OCI-LY3 (cell line): ENCODE measurements at regions not wholly inside any gene's neighbourhood (a gene's known extent, or its start where the extent isn't known, plus 50 kb on each side); places are given as distances from the start of the nearest gene placed in this dataset.

Source experiments
- H2AFZ ChIP-seq: fragments of 200-600, 300-600 bp; shearing (Covaris generic); 2 replicates; pipeline ENCODE4 v1.6.0; 2014; ENCODE audit warnings: antibody characterized with exemption, low read depth, low read length
- H3K27ac ChIP-seq: fragments of 200-600, 300-600 bp; sonication (generic); 2 replicates; pipeline ENCODE4 v1.5.1; 2014; ENCODE audit warnings: mild to moderate bottlenecking, low read length, moderate library complexity, mixed read lengths
- H3K27me3 ChIP-seq: fragments of 200-600, 300-600 bp; sonication (generic); 2 replicates; pipeline ENCODE4 v1.6.1; 2014; ENCODE audit warnings: low read depth, low read length, mixed read lengths
- H3K36me3 ChIP-seq: fragments of 200-600, 300-600 bp; sonication (generic); replicated peaks from 2 replicates; pipeline ENCODE3; 2014; ENCODE audit warnings: low read depth, low read length, mixed read lengths
- H3K4me1 ChIP-seq: fragments of 300-600, 200-600 bp; sonication (generic); 2 replicates; pipeline ENCODE4 v1.6.1; 2014; ENCODE audit warnings: low read length, mixed read lengths
- H3K4me2 ChIP-seq: fragments of 200-600, 300-600 bp; sonication (generic); 2 replicates; pipeline ENCODE4 v1.6.1; 2014; ENCODE audit warnings: low read length, mixed read lengths
- H3K4me3 ChIP-seq: fragments of 300-600, 200-600 bp; sonication (generic); 2 replicates; pipeline ENCODE4 v1.5.1; 2014; ENCODE audit warnings: antibody characterized with exemption, mild to moderate bottlenecking, low read length, moderate library complexity
- H3K79me2 ChIP-seq: fragments of 300-600, 200-600 bp; shearing (Covaris generic); 2 replicates; pipeline ENCODE4 v1.6.1; 2014; ENCODE audit warnings: mild to moderate bottlenecking, low read length, mixed read lengths
- H3K9ac ChIP-seq: fragments of 300-600, 200-600 bp; shearing (Covaris generic); 2 replicates; pipeline ENCODE4 v1.6.0; 2014; ENCODE audit warnings: mild to moderate bottlenecking, low read length, moderate library complexity
- H3K9me3 ChIP-seq: fragments of 200-600, 300-600 bp; shearing (Covaris generic); 2 replicates; pipeline ENCODE4 v1.6.1; 2014; ENCODE audit warnings: low read length, mixed read lengths; ENCODE audit not compliant: insufficient read depth
- H4K20me1 ChIP-seq: fragments of 200-600, 300-600 bp; sonication (generic); 2 replicates; pipeline ENCODE4 v1.6.1; 2016; ENCODE audit warnings: low read length, mixed read lengths; ENCODE audit not compliant: insufficient read depth
- EZH2phosphoT487 ChIP-seq: fragments of 200-600 bp; shearing (Covaris generic); IDR thresholded peaks from 2 replicates; pipeline ENCODE4 v1.6.1; 2018; ENCODE audit warnings: antibody characterized with exemption, mixed run types, low read depth
- TF ChIP-seq, protein P1 (sequence below): fragments of 200-600, 300-600 bp; sonication (generic); IDR thresholded peaks from 2 replicates; pipeline ENCODE4 v1.5.1; 2014; ENCODE audit warnings: antibody characterized with exemption, low read length, low read depth

DNA sequence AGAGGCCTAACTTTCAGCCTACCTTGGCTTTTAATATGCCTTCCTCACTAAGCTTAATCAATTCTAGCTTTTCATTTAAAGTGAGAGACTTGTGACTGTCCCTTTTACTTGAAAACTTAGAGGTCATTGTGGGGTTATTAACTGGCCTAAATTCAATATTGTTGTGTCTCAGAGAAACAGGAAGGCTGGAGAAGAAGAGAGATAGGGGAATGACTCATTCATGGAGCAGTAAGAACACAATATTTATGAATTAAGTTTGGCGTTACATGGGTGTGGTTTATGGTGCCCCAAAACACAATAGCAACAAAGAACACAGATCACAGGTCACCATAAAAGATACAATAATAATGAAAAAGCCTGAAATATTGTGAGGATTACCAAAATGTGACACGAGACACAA lies 612.1 kb downstream of the TBC1D4 start:
- Histone ChIP-seq H3K9me3 (peaks cover 3% of the 10 kb centered on the region; the same call in 1 of the 2 replicates), H3K4me3 (no peak overlapping the region), H3K36me3 (no peaks in the 10 kb centered on the region), H3K27me3 (no peaks in the 10 kb centered on the region), H3K79me2 (no peaks in the 10 kb centered on the region), H2AFZ (no peak overlapping the region), H3K4me1 (no peaks in the 10 kb centered on the region), H3K27ac (no peak overlapping the region), H4K20me1 (no peaks in the 10 kb centered on the region), H3K4me2 (no peak overlapping the region), H3K9ac (no peak overlapping the region)
- TF ChIP-seq, protein P1, sequence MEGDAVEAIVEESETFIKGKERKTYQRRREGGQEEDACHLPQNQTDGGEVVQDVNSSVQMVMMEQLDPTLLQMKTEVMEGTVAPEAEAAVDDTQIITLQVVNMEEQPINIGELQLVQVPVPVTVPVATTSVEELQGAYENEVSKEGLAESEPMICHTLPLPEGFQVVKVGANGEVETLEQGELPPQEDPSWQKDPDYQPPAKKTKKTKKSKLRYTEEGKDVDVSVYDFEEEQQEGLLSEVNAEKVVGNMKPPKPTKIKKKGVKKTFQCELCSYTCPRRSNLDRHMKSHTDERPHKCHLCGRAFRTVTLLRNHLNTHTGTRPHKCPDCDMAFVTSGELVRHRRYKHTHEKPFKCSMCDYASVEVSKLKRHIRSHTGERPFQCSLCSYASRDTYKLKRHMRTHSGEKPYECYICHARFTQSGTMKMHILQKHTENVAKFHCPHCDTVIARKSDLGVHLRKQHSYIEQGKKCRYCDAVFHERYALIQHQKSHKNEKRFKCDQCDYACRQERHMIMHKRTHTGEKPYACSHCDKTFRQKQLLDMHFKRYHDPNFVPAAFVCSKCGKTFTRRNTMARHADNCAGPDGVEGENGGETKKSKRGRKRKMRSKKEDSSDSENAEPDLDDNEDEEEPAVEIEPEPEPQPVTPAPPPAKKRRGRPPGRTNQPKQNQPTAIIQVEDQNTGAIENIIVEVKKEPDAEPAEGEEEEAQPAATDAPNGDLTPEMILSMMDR = no peak
- no peak for TF ChIP-seq EZH2phosphoT487

DNA sequence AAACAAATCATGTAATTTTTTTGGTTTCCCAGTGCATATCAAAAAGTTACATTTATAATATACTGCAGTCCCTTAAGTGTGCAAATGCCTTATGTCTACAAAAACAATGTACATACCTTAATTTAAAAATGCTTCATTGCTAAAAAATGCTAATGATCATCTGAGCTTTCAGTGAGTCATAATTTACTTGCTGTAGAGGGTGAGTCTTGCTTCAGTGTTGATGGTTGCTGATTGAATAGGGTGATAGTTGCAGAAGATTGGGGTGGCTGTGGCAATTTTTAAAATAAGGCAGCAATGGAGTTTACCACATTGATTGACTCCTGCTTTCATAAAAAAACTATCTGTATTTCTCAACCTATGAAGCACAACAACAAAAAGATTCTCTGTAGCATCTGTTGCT lies 613.9 kb downstream of the TBC1D4 start:
- TF ChIP-seq, protein P1 = no peak
- no peak for TF ChIP-seq EZH2phosphoT487
- no peaks in the 10 kb centered on the region for H3K4me1 ChIP-seq
- no peaks in the 10 kb centered on the region for H3K27me3 ChIP-seq
- H3K4me2 ChIP-seq = no peak overlapping the region
- no peak overlapping the region for H3K4me3 ChIP-seq
- no peak overlapping the region for H3K9ac ChIP-seq
- no peak overlapping the region for H3K27ac ChIP-seq
- no peaks in the 10 kb centered on the region for H4K20me1 ChIP-seq
- H3K9me3 ChIP-seq = peaks cover 3% of the 10 kb centered on the region; the same call in 1 of the 2 replicates
- H2AFZ ChIP-seq = no peak overlapping the region
- no peaks in the 10 kb centered on the region for H3K36me3 ChIP-seq
- H3K79me2 ChIP-seq = no peaks in the 10 kb centered on the region

DNA sequence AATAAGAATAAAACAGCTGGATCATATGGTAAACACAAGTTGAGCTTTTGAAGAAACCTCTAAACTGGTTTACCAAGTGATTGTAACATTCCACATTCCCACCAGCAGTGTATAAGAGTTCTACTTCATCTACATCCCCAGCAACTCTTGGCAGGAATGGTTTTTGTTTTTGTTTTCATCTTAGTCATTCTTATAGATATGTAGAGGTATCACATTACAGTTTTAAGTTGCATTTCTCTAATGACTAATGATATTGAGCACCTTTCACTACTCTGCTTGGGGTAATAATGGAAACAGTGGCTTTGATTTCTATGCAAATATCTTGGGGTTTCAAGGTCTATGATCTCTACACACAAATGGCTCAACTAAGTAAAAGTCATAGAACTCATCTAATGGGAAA lies 614.5 kb downstream of the TBC1D4 start:
- Histone ChIP-seq H3K9me3 (peaks cover 3% of the 10 kb centered on the region; the same call in 1 of the 2 replicates), H3K4me2 (no peak overlapping the region), H3K9ac (no peak overlapping the region), H3K36me3 (no peaks in the 10 kb centered on the region), H3K4me3 (no peak overlapping the region), H3K4me1 (no peaks in the 10 kb centered on the region), H3K27me3 (no peaks in the 10 kb centered on the region), H2AFZ (no peak overlapping the region), H4K20me1 (no peaks in the 10 kb centered on the region), H3K27ac (no peak overlapping the region), H3K79me2 (no peaks in the 10 kb centered on the region)
- no peak for TF ChIP-seq EZH2phosphoT487

DNA sequence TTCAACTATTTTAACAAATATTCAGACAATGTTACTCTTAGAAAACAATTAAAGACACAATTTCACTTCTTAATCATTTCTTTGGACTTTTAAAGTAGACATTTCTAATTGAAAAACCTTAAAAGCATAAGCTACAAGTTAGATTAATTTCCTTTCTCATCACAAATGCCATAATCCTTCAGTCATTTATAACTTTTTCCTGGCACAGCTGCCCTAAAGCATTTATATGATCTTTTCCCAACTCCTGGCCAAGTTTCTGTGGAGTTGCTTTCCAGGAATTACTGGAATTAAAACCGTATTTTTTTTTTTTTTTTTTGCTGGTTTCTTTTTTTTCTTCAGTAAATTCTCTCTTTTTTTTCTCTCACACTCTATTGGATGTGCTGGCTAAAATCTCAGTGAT lies 615.9 kb downstream of the TBC1D4 start:
- Histone ChIP-seq H2AFZ (no peak overlapping the region), H3K9me3 (peaks cover 3% of the 10 kb centered on the region; the same call in 1 of the 2 replicates), H3K27me3 (no peaks in the 10 kb centered on the region), H3K79me2 (no peaks in the 10 kb centered on the region), H3K4me3 (no peak overlapping the region), H3K27ac (no peak overlapping the region), H3K9ac (no peak overlapping the region), H4K20me1 (no peaks in the 10 kb centered on the region), H3K4me1 (no peaks in the 10 kb centered on the region), H3K36me3 (no peaks in the 10 kb centered on the region), H3K4me2 (no peak overlapping the region)
- no peak for TF ChIP-seq EZH2phosphoT487
- TF ChIP-seq, protein P1 = no peak

DNA sequence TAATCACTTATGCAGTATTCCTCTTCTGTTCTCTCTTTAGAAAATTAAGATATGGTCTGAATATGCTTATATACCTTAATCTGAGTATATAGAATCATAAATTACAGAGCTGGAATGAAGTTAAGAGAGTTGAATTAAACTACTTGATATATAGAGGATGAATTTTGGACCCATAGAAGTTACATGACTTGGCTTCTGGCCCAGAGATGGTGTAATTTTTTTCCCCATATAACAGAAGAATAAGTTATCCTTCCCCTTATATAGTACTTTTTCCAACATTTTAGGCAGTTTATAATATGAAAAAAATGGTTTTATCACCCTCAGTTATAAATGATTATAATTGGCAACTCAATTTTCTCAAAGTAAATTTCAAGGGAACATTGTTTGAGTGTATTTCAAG lies 616.3 kb downstream of the TBC1D4 start:
- Histone ChIP-seq H3K27me3 (no peaks in the 10 kb centered on the region), H4K20me1 (no peaks in the 10 kb centered on the region), H2AFZ (no peak overlapping the region), H3K4me1 (no peaks in the 10 kb centered on the region), H3K9me3 (peaks cover 3% of the 10 kb centered on the region; the same call in 1 of the 2 replicates), H3K27ac (no peak overlapping the region), H3K4me3 (no peak overlapping the region), H3K4me2 (no peak overlapping the region), H3K36me3 (no peaks in the 10 kb centered on the region), H3K79me2 (no peaks in the 10 kb centered on the region), H3K9ac (no peak overlapping the region)
- no peak for TF ChIP-seq EZH2phosphoT487
- TF ChIP-seq, protein P1 = no peak
